ENCODE measurements at regions not wholly inside any gene's neighbourhood (a gene's known extent, or its start where the extent isn't known, plus 50 kb on each side); places are given as distances from the start of the nearest gene placed in this dataset.
A peak's percentile ranks its signal among the peaks of the same experiment; 100 is the strongest.

- ATAC-seq (no peak), DNase-seq (ENCODE audit: low read depth, low spot score) (no peak)
- Histone ChIP-seq H2AFZ (ENCODE audit: low read depth, low read length, poor library complexity, severe bottlenecking) (no peak overlapping the region), H3K9ac (ENCODE audit: low read length) (no peak overlapping the region), H3K27me3 (ENCODE audit: insufficient read depth, low read length) (no peaks in the 10 kb centered on the region), H3K27ac (ENCODE audit: low read depth, low read length) (no peak overlapping the region), H4K20me1 (ENCODE audit: insufficient read depth) (no peaks in the 10 kb centered on the region), H3K4me1 (ENCODE audit: control insufficient read depth in 1 of 2, insufficient read depth in 2 of 2, low read length in 2 of 2) (no peaks in the 10 kb centered on the region), H3K4me3 (replicated peaks in 1 of 2; ENCODE audit: low read depth in 1 of 2, low read length in 2 of 2) (no peak overlapping the region), H3K79me2 (ENCODE audit: insufficient read depth, low read length) (no peaks in the 10 kb centered on the region), H3K36me3 (ENCODE audit: control insufficient read depth in 1 of 2, insufficient read depth in 2 of 2, low read length in 2 of 2) (no peaks in the 10 kb centered on the region), H3K9me3 (ENCODE audit: control insufficient read depth in 1 of 2, insufficient read depth in 1 of 2, low read depth in 1 of 2, low read length in 2 of 2) (0 out of 4 replicates have a peak, but pooled peaks cover 4% of the 10 kb centered on the region in 2 experiments), H3K4me2 (ENCODE audit: low read length) (no peak overlapping the region), H3K9me2 (ENCODE audit: insufficient read depth) (no peaks in the 10 kb centered on the region)
- no TSS peak for BruUV-seq (replicated peaks)
- ChIA-PET POLR2A (no interaction called here), RAD21 (ENCODE audit: low non-redundant PET in 1 of 2, low total read pairs in 2 of 2, uncharacterized antibody in 2 of 2, unreplicated experiment in 2 of 2) (no interaction called here), CTCF (no interaction called here)
- no peak for TF ChIP-seq REST (IDR thresholded peaks at IDR 0.05; ENCODE audit: low read depth)
- TF ChIP-seq CBX3 (IDR thresholded peaks at IDR 0.05; ENCODE audit: low read depth) = peak; percentile 16; the same call in 1 of the 2 replicates
- peak; percentile 16 for TF ChIP-seq TCF7L2 (IDR thresholded peaks at IDR 0.05; ENCODE audit: borderline replicate concordance, extremely low read depth, insufficient read depth, insufficient read length)
- intact Hi-C loops (cut with micrococcal nuclease) = no loop called here
Observed at GRCh38 chr13:46484561-46484960, 68.4 kb upstream of the LRCH1 start.

GRCh38 chr13:46481166-46481565 lies 71.8 kb upstream of the LRCH1 start:
- Histone ChIP-seq H3K36me3 (ENCODE audit: control insufficient read depth in 1 of 2, insufficient read depth in 2 of 2, low read length in 2 of 2) (no peaks in the 10 kb centered on the region), H3K9me2 (ENCODE audit: insufficient read depth) (no peaks in the 10 kb centered on the region), H3K9me3 (ENCODE audit: control insufficient read depth in 1 of 2, insufficient read depth in 1 of 2, low read depth in 1 of 2, low read length in 2 of 2) (0 out of 4 replicates have a peak, but pooled peaks cover 4% of the 10 kb centered on the region in 2 experiments), H3K27ac (ENCODE audit: low read depth, low read length) (no peak overlapping the region), H3K27me3 (ENCODE audit: insufficient read depth, low read length) (no peaks in the 10 kb centered on the region), H3K4me2 (ENCODE audit: low read length) (no peak overlapping the region), H3K4me3 (replicated peaks in 1 of 2; ENCODE audit: low read depth in 1 of 2, low read length in 2 of 2) (no peak overlapping the region), H2AFZ (ENCODE audit: low read depth, low read length, poor library complexity, severe bottlenecking) (no peak overlapping the region), H4K20me1 (ENCODE audit: insufficient read depth) (no peaks in the 10 kb centered on the region), H3K4me1 (ENCODE audit: control insufficient read depth in 1 of 2, insufficient read depth in 2 of 2, low read length in 2 of 2) (no peaks in the 10 kb centered on the region), H3K79me2 (ENCODE audit: insufficient read depth, low read length) (no peaks in the 10 kb centered on the region), H3K9ac (ENCODE audit: low read length) (no peak overlapping the region)
- RAD21 ChIA-PET (ENCODE audit: low non-redundant PET in 1 of 2, low total read pairs in 2 of 2, uncharacterized antibody in 2 of 2, unreplicated experiment in 2 of 2) = no interaction called here
- POLR2A ChIA-PET = no interaction called here
- intact Hi-C loops (cut with micrococcal nuclease) = no loop called here
- no peak for ATAC-seq
- CTCF ChIA-PET = no interaction called here
- no TSS peak for BruUV-seq (replicated peaks)
- TF ChIP-seq POLR2AphosphoS5 (IDR thresholded peaks at IDR 0.05; ENCODE audit: low read depth, low read length) (no peak), SRF (IDR thresholded peaks at IDR 0.05; ENCODE audit: low read depth) (no peak), ZNF274 (IDR thresholded peaks at IDR 0.05; ENCODE audit: low read depth, low read length) (no peak)
- no peak for DNase-seq (ENCODE audit: low read depth, low spot score)

Data from HCT116 (cell line).